NB4 (cell line): ENCODE measurements at regions not wholly inside any gene's neighbourhood (a gene's known extent, or its start where the extent isn't known, plus 50 kb on each side); places are given as distances from the start of the nearest gene placed in this dataset.

Source experiments
- CTCF ChIP-seq: IDR thresholded peaks from one replicate; pipeline ENCODE4 v1.5.1; 2012; ENCODE audit warnings: low read depth, low read length
- POLR2A ChIP-seq: IDR thresholded peaks from 2 replicates; pipeline ENCODE4 v1.6.1; 2011; ENCODE audit warnings: mild to moderate bottlenecking; ENCODE audit not compliant: insufficient read length; ENCODE audit errors: extremely low read depth

- no peak for TF ChIP-seq POLR2A
- TF ChIP-seq CTCF = no peak
These were observed 74.0 kb upstream of the MEF2C start for GRCh38 chr5:88957013-88957412.
